ENCODE measurements at regions not wholly inside any gene's neighbourhood (a gene's known extent, or its start where the extent isn't known, plus 50 kb on each side); places are given as distances from the start of the nearest gene placed in this dataset.

- DNase-seq (ENCODE audit: low read depth) = no peak
- no peak overlapping the region for H3K4me3 ChIP-seq (ENCODE audit: low read length)
- TF ChIP-seq CTCF (conservative IDR thresholded peaks at IDR 0.05; ENCODE audit: low read length) = no peak
Measured at GRCh38 chr3:194858382-194858781, 172.7 kb downstream of the FAM43A start.

- DNase-seq (ENCODE audit: low read depth) = no peak
- no peak overlapping the region for H3K4me3 ChIP-seq (ENCODE audit: low read length)
- no peak for TF ChIP-seq CTCF (conservative IDR thresholded peaks at IDR 0.05; ENCODE audit: low read length)
Measured at GRCh38 chr3:194860725-194861124, 175.0 kb downstream of the FAM43A start.

- no peak for DNase-seq (ENCODE audit: low read depth)
- no peak for TF ChIP-seq CTCF (conservative IDR thresholded peaks at IDR 0.05; ENCODE audit: low read length)
- no peak overlapping the region for H3K4me3 ChIP-seq (ENCODE audit: low read length)
Measured at GRCh38 chr3:194861375-194861774, 175.7 kb downstream of the FAM43A start.

- no peak overlapping the region for H3K4me3 ChIP-seq (ENCODE audit: low read length)
- DNase-seq (ENCODE audit: low read depth) = no peak
- no peak for TF ChIP-seq CTCF (conservative IDR thresholded peaks at IDR 0.05; ENCODE audit: low read length)
Measured at GRCh38 chr3:194865061-194865460, 179.4 kb downstream of the FAM43A start.

GRCh38 chr3:194865615-194866014 is 179.9 kb downstream of the FAM43A start:
- DNase-seq (ENCODE audit: low read depth) = no peak
- H3K4me3 ChIP-seq (ENCODE audit: low read length) = no peak overlapping the region
- TF ChIP-seq CTCF (conservative IDR thresholded peaks at IDR 0.05; ENCODE audit: low read length) = no peak

GRCh38 chr3:194866236-194866635 is 180.6 kb downstream of the FAM43A start:
- DNase-seq (ENCODE audit: low read depth) = no peak
- no peak for TF ChIP-seq CTCF (conservative IDR thresholded peaks at IDR 0.05; ENCODE audit: low read length)

GRCh38 chr3:194867270-194867983 is 181.7 kb downstream of the FAM43A start:
- no peak for TF ChIP-seq CTCF (conservative IDR thresholded peaks at IDR 0.05; ENCODE audit: low read length)
- DNase-seq (ENCODE audit: low read depth) = no peak

More at GRCh38 chr3:194866236-194866635, 180.6 kb downstream of the FAM43A start:
- no peak overlapping the region for H3K4me3 ChIP-seq (ENCODE audit: low read length)

More at GRCh38 chr3:194867270-194867983, 181.7 kb downstream of the FAM43A start:
- no peak overlapping the region for H3K4me3 ChIP-seq (ENCODE audit: low read length)
